H1 (cell line): ENCODE measurements at regions not wholly inside any gene's neighbourhood (a gene's known extent, or its start where the extent isn't known, plus 50 kb on each side); places are given as distances from the start of the nearest gene placed in this dataset.

Experiments
- BCL11A ChIP-seq, 2 experiments: IDR thresholded peaks; one replicate each; pipeline ENCODE4 v1.6.1; 2011; ENCODE audit warnings: low read depth in 2 of 2, low read length in 2 of 2, mild to moderate bottlenecking in 2 of 2
- CHD2 ChIP-seq: IDR thresholded peaks from 2 replicates; pipeline ENCODE4 v1.6.1; 2012; ENCODE audit warnings: low read length, improper control_type of control experiment
- JUND ChIP-seq: IDR thresholded peaks from 2 replicates; pipeline ENCODE4 v1.6.1; 2011; ENCODE audit warnings: mild to moderate bottlenecking, improper control_type of control experiment, low read length
- NRF1 ChIP-seq: IDR thresholded peaks from 2 replicates; pipeline ENCODE4 v1.6.1; 2011; ENCODE audit warnings: mild to moderate bottlenecking, low read depth, low read length, improper control_type of control experiment
- POLR2AphosphoS5 ChIP-seq: IDR thresholded peaks from 2 replicates; pipeline ENCODE4 v1.6.1; 2011; ENCODE audit warnings: low read depth, low read length
- SAP30 ChIP-seq: fragments of 300-600 bp; sonication (generic); IDR thresholded peaks from 2 replicates; pipeline ENCODE4 v1.7.1; 2012; ENCODE audit warnings: low read length, moderate library complexity, mild to moderate bottlenecking, inconsistent platforms; ENCODE audit not compliant: insufficient read depth, insufficient replicate concordance
- SUZ12 ChIP-seq: fragments of 200-600 bp; sonication (generic); IDR thresholded peaks from 2 replicates; pipeline ENCODE4 v1.6.1; 2012; ENCODE audit warnings: mild to moderate bottlenecking, inconsistent platforms, low read length, moderate library complexity, mixed read lengths
- TF ChIP-seq, protein P1 (sequence below), 3 experiments: IDR thresholded peaks; 1 replicate in 2 of 3; 2 replicates in 1 of 3; pipeline versions ENCODE4 v1.5.1 to v1.6.1; 2011; ENCODE audit warnings: low read length in 3 of 3, mild to moderate bottlenecking in 3 of 3, inconsistent platforms in 2 of 3, low read depth in 1 of 3, moderate library complexity in 1 of 3; ENCODE audit not compliant: insufficient read depth in 1 of 3; ENCODE audit errors: control extremely low read depth in 1 of 3
- TF ChIP-seq, protein P2 (sequence below): IDR thresholded peaks from 2 replicates; pipeline ENCODE4 v1.6.1; 2012; ENCODE audit warnings: low read length, inconsistent platforms
- TF ChIP-seq, protein P3 (sequence below): IDR thresholded peaks from 2 replicates; pipeline ENCODE4 v1.6.1; 2011; ENCODE audit warnings: low read length, improper control_type of control experiment

- no peak for TF ChIP-seq BCL11A (IDR thresholded peaks at IDR 0.05; ENCODE audit: low read depth in 2 of 2, low read length in 2 of 2)
- no peak for TF ChIP-seq JUND
- TF ChIP-seq, protein P1, sequence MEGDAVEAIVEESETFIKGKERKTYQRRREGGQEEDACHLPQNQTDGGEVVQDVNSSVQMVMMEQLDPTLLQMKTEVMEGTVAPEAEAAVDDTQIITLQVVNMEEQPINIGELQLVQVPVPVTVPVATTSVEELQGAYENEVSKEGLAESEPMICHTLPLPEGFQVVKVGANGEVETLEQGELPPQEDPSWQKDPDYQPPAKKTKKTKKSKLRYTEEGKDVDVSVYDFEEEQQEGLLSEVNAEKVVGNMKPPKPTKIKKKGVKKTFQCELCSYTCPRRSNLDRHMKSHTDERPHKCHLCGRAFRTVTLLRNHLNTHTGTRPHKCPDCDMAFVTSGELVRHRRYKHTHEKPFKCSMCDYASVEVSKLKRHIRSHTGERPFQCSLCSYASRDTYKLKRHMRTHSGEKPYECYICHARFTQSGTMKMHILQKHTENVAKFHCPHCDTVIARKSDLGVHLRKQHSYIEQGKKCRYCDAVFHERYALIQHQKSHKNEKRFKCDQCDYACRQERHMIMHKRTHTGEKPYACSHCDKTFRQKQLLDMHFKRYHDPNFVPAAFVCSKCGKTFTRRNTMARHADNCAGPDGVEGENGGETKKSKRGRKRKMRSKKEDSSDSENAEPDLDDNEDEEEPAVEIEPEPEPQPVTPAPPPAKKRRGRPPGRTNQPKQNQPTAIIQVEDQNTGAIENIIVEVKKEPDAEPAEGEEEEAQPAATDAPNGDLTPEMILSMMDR (IDR thresholded peaks at IDR 0.05; ENCODE audit: control extremely low read depth in 1 of 3, insufficient read depth in 1 of 3, low read depth in 1 of 3, low read length in 3 of 3): no peak
- no peak for TF ChIP-seq POLR2AphosphoS5
- TF ChIP-seq CHD2: no peak
- TF ChIP-seq, protein P2, sequence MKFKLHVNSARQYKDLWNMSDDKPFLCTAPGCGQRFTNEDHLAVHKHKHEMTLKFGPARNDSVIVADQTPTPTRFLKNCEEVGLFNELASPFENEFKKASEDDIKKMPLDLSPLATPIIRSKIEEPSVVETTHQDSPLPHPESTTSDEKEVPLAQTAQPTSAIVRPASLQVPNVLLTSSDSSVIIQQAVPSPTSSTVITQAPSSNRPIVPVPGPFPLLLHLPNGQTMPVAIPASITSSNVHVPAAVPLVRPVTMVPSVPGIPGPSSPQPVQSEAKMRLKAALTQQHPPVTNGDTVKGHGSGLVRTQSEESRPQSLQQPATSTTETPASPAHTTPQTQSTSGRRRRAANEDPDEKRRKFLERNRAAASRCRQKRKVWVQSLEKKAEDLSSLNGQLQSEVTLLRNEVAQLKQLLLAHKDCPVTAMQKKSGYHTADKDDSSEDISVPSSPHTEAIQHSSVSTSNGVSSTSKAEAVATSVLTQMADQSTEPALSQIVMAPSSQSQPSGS: no peak
- no peak for TF ChIP-seq NRF1
- TF ChIP-seq, protein P3, sequence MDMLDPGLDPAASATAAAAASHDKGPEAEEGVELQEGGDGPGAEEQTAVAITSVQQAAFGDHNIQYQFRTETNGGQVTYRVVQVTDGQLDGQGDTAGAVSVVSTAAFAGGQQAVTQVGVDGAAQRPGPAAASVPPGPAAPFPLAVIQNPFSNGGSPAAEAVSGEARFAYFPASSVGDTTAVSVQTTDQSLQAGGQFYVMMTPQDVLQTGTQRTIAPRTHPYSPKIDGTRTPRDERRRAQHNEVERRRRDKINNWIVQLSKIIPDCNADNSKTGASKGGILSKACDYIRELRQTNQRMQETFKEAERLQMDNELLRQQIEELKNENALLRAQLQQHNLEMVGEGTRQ: no peak
- TF ChIP-seq SUZ12: no peak
- no peak for TF ChIP-seq SAP30
These were observed 634.1 kb upstream of the LRRC4C start for GRCh38 chr11:42093541-42093940.
